H9 (cell line): ENCODE measurements at regions not wholly inside any gene's neighbourhood (a gene's known extent, or its start where the extent isn't known, plus 50 kb on each side); places are given as distances from the start of the nearest gene placed in this dataset.

Experiments used
- DNase-seq: peaks from one replicate; pipeline ENCODE4 v3.0.0-alpha.2; 2017
- H2AFZ ChIP-seq: one replicate; pipeline ENCODE4 v1.6.1; 2013; ENCODE audit warnings: mild to moderate bottlenecking, low read length, control low read depth, moderate library complexity
- H2AK5ac ChIP-seq: 2 replicates; pipeline ENCODE4 v1.6.1; 2013; ENCODE audit warnings: low read length, control low read depth, mixed read lengths; ENCODE audit not compliant: insufficient read length
- H2BK120ac ChIP-seq: one replicate; pipeline ENCODE4 v1.6.1; 2013; ENCODE audit warnings: low read depth, mild to moderate bottlenecking, low read length, control low read depth, inconsistent platforms; ENCODE audit not compliant: poor library complexity, severe bottlenecking
- H2BK12ac ChIP-seq: 2 replicates; pipeline ENCODE4 v1.6.1; 2013; ENCODE audit warnings: low read length, control low read depth, mixed read lengths, low read depth; ENCODE audit not compliant: insufficient read length
- H2BK15ac ChIP-seq: 2 replicates; pipeline ENCODE4 v1.6.1; 2013; ENCODE audit warnings: low read depth, low read length, control low read depth
- H2BK20ac ChIP-seq: one replicate; pipeline ENCODE4 v1.6.1; 2013; ENCODE audit warnings: low read depth, mild to moderate bottlenecking, low read length, control low read depth, inconsistent platforms; ENCODE audit not compliant: poor library complexity, severe bottlenecking
- H2BK5ac ChIP-seq: 2 replicates; pipeline ENCODE4 v1.6.1; 2013; ENCODE audit warnings: low read length, control low read depth, mixed read lengths; ENCODE audit not compliant: insufficient read length
- H3K14ac ChIP-seq: 2 replicates; pipeline ENCODE4 v1.6.1; 2013; ENCODE audit warnings: low read length, control low read depth; ENCODE audit not compliant: insufficient read depth
- H3K18ac ChIP-seq: 2 replicates; pipeline ENCODE4 v1.6.1; 2013; ENCODE audit warnings: low read depth, mild to moderate bottlenecking, mixed read lengths, low read length, control low read depth; ENCODE audit not compliant: insufficient read length
- H3K23ac ChIP-seq: 2 replicates; pipeline ENCODE4 v1.6.1; 2013; ENCODE audit warnings: low read length, control low read depth, mixed read lengths, low read depth; ENCODE audit not compliant: insufficient read length
- H3K23me2 ChIP-seq: 2 replicates; pipeline ENCODE4 v1.6.1; 2013; ENCODE audit warnings: low read depth, mild to moderate bottlenecking, mixed read lengths, low read length, control low read depth; ENCODE audit not compliant: insufficient read length, poor library complexity, severe bottlenecking
- H3K27ac ChIP-seq: 2 replicates; pipeline ENCODE4 v1.5.1; 2013; ENCODE audit warnings: low read length, control low read depth, mixed read lengths, low read depth; ENCODE audit not compliant: insufficient read length
- H3K27me3 ChIP-seq: 2 replicates; pipeline ENCODE4 v1.6.1; 2013; ENCODE audit warnings: low read length, control low read depth, inconsistent platforms; ENCODE audit not compliant: insufficient read depth
- H3K4ac ChIP-seq: 2 replicates; pipeline ENCODE4 v1.6.1; 2013; ENCODE audit warnings: low read depth, mild to moderate bottlenecking, control low read depth, inconsistent platforms, low read length, moderate library complexity
- H3K4me1 ChIP-seq: 2 replicates; pipeline ENCODE4 v1.6.1; 2013; ENCODE audit warnings: low read length, control low read depth, inconsistent platforms; ENCODE audit not compliant: insufficient read depth
- H3K4me2 ChIP-seq: 2 replicates; pipeline ENCODE4 v1.6.1; 2013; ENCODE audit warnings: low read length, control low read depth, mixed read lengths; ENCODE audit not compliant: insufficient read length, insufficient read depth
- H3K56ac ChIP-seq: 2 replicates; pipeline ENCODE4 v1.6.1; 2013; ENCODE audit warnings: low read depth, mild to moderate bottlenecking, mixed read lengths, low read length, control low read depth; ENCODE audit not compliant: insufficient read length
- H3K79me1 ChIP-seq: 2 replicates; pipeline ENCODE4 v1.6.1; 2013; ENCODE audit warnings: low read depth, mild to moderate bottlenecking, moderate library complexity, low read length, control low read depth, inconsistent platforms; ENCODE audit not compliant: insufficient read depth, poor library complexity, severe bottlenecking
- H3K79me2 ChIP-seq: 2 replicates; pipeline ENCODE4 v1.6.1; 2013; ENCODE audit warnings: low read length, control low read depth, inconsistent platforms; ENCODE audit not compliant: insufficient read depth
- H3K9ac ChIP-seq: 2 replicates; pipeline ENCODE4 v1.6.1; 2013; ENCODE audit warnings: low read length, control low read depth, mixed read lengths; ENCODE audit not compliant: insufficient read length; ENCODE audit errors: extremely low read depth
- H3K9me3 ChIP-seq: one replicate; pipeline ENCODE4 v1.6.1; 2013; ENCODE audit warnings: low read depth, low read length, inconsistent platforms; ENCODE audit not compliant: control insufficient read depth
- H3T11ph ChIP-seq: one replicate; pipeline ENCODE4 v1.6.1; 2013; ENCODE audit warnings: mild to moderate bottlenecking, low read length, control low read depth, inconsistent platforms
- H4K20me1 ChIP-seq: one replicate; pipeline ENCODE4 v1.6.1; 2013; ENCODE audit not compliant: control insufficient read depth, insufficient read length, insufficient read depth
- H4K5ac ChIP-seq: 2 replicates; pipeline ENCODE4 v1.6.1; 2013; ENCODE audit warnings: low read depth, mild to moderate bottlenecking, mixed read lengths, low read length, control low read depth; ENCODE audit not compliant: insufficient read length
- H4K8ac ChIP-seq: replicated peaks from 2 replicates; pipeline ENCODE4 v1.6.1; 2013; ENCODE audit warnings: low read length, control low read depth, mixed read lengths, low read depth; ENCODE audit not compliant: insufficient read length
- H4K91ac ChIP-seq: 2 replicates; pipeline ENCODE4 v1.6.1; 2013; ENCODE audit warnings: low read depth, mild to moderate bottlenecking, moderate library complexity, mixed read lengths, low read length, control low read depth; ENCODE audit not compliant: insufficient read length
- H3K27ac Mint-ChIP-seq, 3 experiments: 2 replicates in 2 of 3; 3 replicates in 1 of 3; pipeline ENCODE4 v1.8.0; 2020 to 2021; ENCODE audit warnings: mixed read lengths in 3 of 3, mild to moderate bottlenecking in 1 of 3, moderate library complexity in 1 of 3
- H3K27me3 Mint-ChIP-seq: 2 replicates; pipeline ENCODE4 v1.8.0; 2021; ENCODE audit warnings: low read depth, mild to moderate bottlenecking, moderate library complexity, mixed read lengths
- H3K36me3 Mint-ChIP-seq, 3 experiments: 2 replicates in 2 of 3; 3 replicates in 1 of 3; pipeline ENCODE4 v1.8.0; 2020 to 2021; ENCODE audit warnings: low read depth in 3 of 3, mixed read lengths in 3 of 3; ENCODE audit not compliant: insufficient read depth in 1 of 3
- H3K4me1 Mint-ChIP-seq, 2 experiments: 2 replicates each; pipeline ENCODE4 v1.8.0; 2020; ENCODE audit warnings: mixed read lengths in 2 of 2
- H3K4me3 Mint-ChIP-seq, 2 experiments: 2 replicates in 1 of 2; 3 replicates in 1 of 2; pipeline ENCODE4 v1.8.0; 2020 to 2021; ENCODE audit warnings: mild to moderate bottlenecking in 2 of 2, mixed read lengths in 2 of 2, moderate library complexity in 1 of 2
- H3K9me3 Mint-ChIP-seq, 2 experiments: 2 replicates in 1 of 2; 3 replicates in 1 of 2; pipeline ENCODE4 v1.8.0; 2020; ENCODE audit warnings: mild to moderate bottlenecking in 2 of 2, mixed read lengths in 2 of 2, moderate library complexity in 1 of 2
- CTCF ChIP-seq: fragments of 200-600 bp; sonication (generic); conservative IDR thresholded peaks from 3 replicates; pipeline ENCODE4 v1.8.0; 2021; ENCODE audit warnings: antibody characterized with exemption, mild to moderate bottlenecking
- WGBS: extraction: QIAGEN DNeasy Blood & Tissue Kit; methylation state at CpG from one replicate; pipeline ENCODE4 v1.1.7; 2013; ENCODE audit warnings: missing lambda C conversion rate, low lambda C conversion rate, mixed read lengths; ENCODE audit not compliant: insufficient read length; ENCODE audit errors: extremely low coverage; 5-methylcytosine and 5-hydroxymethylcytosine counted together

GRCh38 chr14:99064262-99064954, 207.6 kb downstream of the BCL11B start:
- H3K4me1 ChIP-seq = no peaks in the 10 kb centered on the region
- H2AFZ ChIP-seq = no peak overlapping the region
- H2AK5ac ChIP-seq = no peak overlapping the region
- H2BK12ac ChIP-seq = no peak overlapping the region
- no peaks in the 10 kb centered on the region for H3K27me3 ChIP-seq
- H3T11ph ChIP-seq = no peak overlapping the region
- H2BK120ac ChIP-seq = no peak overlapping the region
- Mint-ChIP-seq H3K4me1 (no peaks in the 10 kb centered on the region; a peak in 1 of 4 replicates), H3K4me3 (no peak overlapping the region), H3K9me3 (no peaks in the 10 kb centered on the region), H3K27me3 (no peaks in the 10 kb centered on the region; the same call in 1 of the 2 replicates), H3K27ac (peak overlapping the region in 1 of 3 experiments; percentile 33; a peak in 2 of 7 replicates), H3K36me3 (peaks cover 0 to 2% (median 0%) of the 10 kb centered on the region in 3 experiments; a peak in 2 of 7 replicates)
- WGBS = no CpG with 5 or more reads among the region's 9 CpGs
- no peak overlapping the region for H2BK5ac ChIP-seq
- H3K9ac ChIP-seq = no peak overlapping the region
- H3K23ac ChIP-seq = no peak overlapping the region
- no peak overlapping the region for H3K56ac ChIP-seq
- no peak for TF ChIP-seq CTCF
- no peaks in the 10 kb centered on the region for H3K23me2 ChIP-seq
- H2BK15ac ChIP-seq = no peak overlapping the region
- H4K20me1 ChIP-seq = no peaks in the 10 kb centered on the region
- DNase-seq = peak; percentile 10
- H4K8ac ChIP-seq = no peak overlapping the region
- H4K91ac ChIP-seq = no peak overlapping the region
- H3K27ac ChIP-seq = no peak overlapping the region
- H3K79me2 ChIP-seq = no peaks in the 10 kb centered on the region
- H3K79me1 ChIP-seq = no peaks in the 10 kb centered on the region
- no peak overlapping the region for H3K14ac ChIP-seq
- H4K5ac ChIP-seq = no peak overlapping the region
- H3K4me2 ChIP-seq = no peak overlapping the region
- H3K4ac ChIP-seq = no peak overlapping the region
- no peaks in the 10 kb centered on the region for H3K9me3 ChIP-seq
- no peak overlapping the region for H2BK20ac ChIP-seq
- no peak overlapping the region for H3K18ac ChIP-seq
